HG02642 (cell line): ENCODE measurements at regions not wholly inside any gene's neighbourhood (a gene's known extent, or its start where the extent isn't known, plus 50 kb on each side); places are given as distances from the start of the nearest gene placed in this dataset.
"Not testable (repeated sequence)": the region's sequence is repeated elsewhere in the genome, so short reads cannot be mapped to it uniquely, and the experiment has no call there.

Experiments
- ATAC-seq: cut with Tn5 transposase; IDR thresholded peaks from one replicate; pipeline ENCODE4 v1.9.1; 2021; ENCODE audit warnings: mild to moderate bottlenecking; ENCODE audit not compliant: unreplicated experiment, poor library complexity

GRCh38 chr1:96211202-96211601, 510.4 kb upstream of the PTBP2 start:
- no peak for ATAC-seq

GRCh38 chr1:96214982-96215381, 506.6 kb upstream of the PTBP2 start:
- no peak for ATAC-seq

- no peak for ATAC-seq
Measured at GRCh38 chr1:96220651-96221050, 500.9 kb upstream of the PTBP2 start.

GRCh38 chr1:96222701-96223100, 498.9 kb upstream of the PTBP2 start:
- no peak for ATAC-seq

- ATAC-seq = not testable (repeated sequence)
Measured at GRCh38 chr1:96224229-96224628, 497.4 kb upstream of the PTBP2 start.

GRCh38 chr1:96233422-96233821, 488.2 kb upstream of the PTBP2 start:
- ATAC-seq = no peak

- no peak for ATAC-seq
Measured at GRCh38 chr1:96234299-96234698, 487.3 kb upstream of the PTBP2 start.

- ATAC-seq = no peak
Measured at GRCh38 chr1:96236156-96236739, 485.3 kb upstream of the PTBP2 start.

GRCh38 chr1:96238426-96238825, 483.2 kb upstream of the PTBP2 start:
- no peak for ATAC-seq

GRCh38 chr1:96240438-96240837, 481.1 kb upstream of the PTBP2 start:
- no peak for ATAC-seq

- ATAC-seq = no peak
Measured at GRCh38 chr1:96253246-96254035, 468.1 kb upstream of the PTBP2 start.

- ATAC-seq = no peak
Measured at GRCh38 chr1:96256130-96256790, 465.3 kb upstream of the PTBP2 start.

GRCh38 chr1:96259399-96259798, 462.2 kb upstream of the PTBP2 start:
- ATAC-seq = no peak

- ATAC-seq = no peak
Measured at GRCh38 chr1:96281491-96281890, 440.1 kb upstream of the PTBP2 start.

GRCh38 chr1:96290033-96290432, 431.6 kb upstream of the PTBP2 start:
- no peak for ATAC-seq

- no peak for ATAC-seq
Measured at GRCh38 chr1:96290801-96291200, 430.8 kb upstream of the PTBP2 start.

GRCh38 chr1:96291468-96291867, 430.1 kb upstream of the PTBP2 start:
- ATAC-seq = no peak

GRCh38 chr1:96292141-96292540, 429.4 kb upstream of the PTBP2 start:
- no peak for ATAC-seq

- ATAC-seq = no peak
Measured at GRCh38 chr1:96296991-96297390, 424.6 kb upstream of the PTBP2 start.

- ATAC-seq = no peak
Measured at GRCh38 chr1:96306809-96307560, 414.6 kb upstream of the PTBP2 start.

GRCh38 chr1:96308314-96308713, 413.3 kb upstream of the PTBP2 start:
- ATAC-seq = no peak
